Endothelial cell of umbilical vein (primary cell): ENCODE measurements at regions not wholly inside any gene's neighbourhood (a gene's known extent, or its start where the extent isn't known, plus 50 kb on each side); places are given as distances from the start of the nearest gene placed in this dataset.

Experiments
- BruUV-seq: library from RNA; stranded (reverse); fragments of 400-500 nt; replicated peaks from 2 replicates; lab custom pipeline; 2021; lab: Mats Ljungman, UMichigan
- CTCF ChIA-PET: fragments of 300-600, 350-600 bp; sonication (Branson Sonifier 250); formaldehyde crosslinking; loops from one replicate; lab custom pipeline; 2021; ENCODE audit warnings: antibody characterized with exemption, inconsistent platforms; lab: Charles Lee
- POLR2A ChIA-PET: fragments of 300-600, 350-600 bp; sonication (Branson Sonifier 250); formaldehyde crosslinking; loops from one replicate; lab custom pipeline; 2021; ENCODE audit warnings: antibody characterized with exemption, inconsistent platforms; lab: Charles Lee
- DNase-seq: peaks from one replicate; pipeline ENCODE4 v3.0.0-alpha.2; 2011; ENCODE audit warnings: low read depth, low spot score
- FAIRE-seq: peaks from 2 replicates; lab custom pipeline; 2011; peaks lifted over from hg19 to GRCh38; lab: Jason Lieb, UNC
- H2AFZ ChIP-seq: 2 replicates; pipeline ENCODE4 v1.6.0; 2012; ENCODE audit warnings: low read depth, low read length, control low read depth, inconsistent platforms
- H3K27ac ChIP-seq: 2 replicates; pipeline ENCODE4 v1.5.1; 2011; ENCODE audit warnings: low read depth, mild to moderate bottlenecking, control low read depth, low read length, moderate library complexity; ENCODE audit not compliant: insufficient read depth
- H3K27me3 ChIP-seq, 2 experiments: 2 replicates each; pipeline versions ENCODE4 v1.6.0 to v1.6.1; 2011; ENCODE audit warnings: low read length in 2 of 2, mixed read lengths in 1 of 2; ENCODE audit not compliant: control insufficient read depth in 2 of 2, insufficient read depth in 2 of 2
- H3K36me3 ChIP-seq, 2 experiments: 2 replicates in 1 of 2; 3 replicates in 1 of 2; pipeline ENCODE4 v1.5.1; 2011; ENCODE audit warnings: low read length in 2 of 2, mild to moderate bottlenecking in 1 of 2, moderate library complexity in 1 of 2; ENCODE audit not compliant: control insufficient read depth in 2 of 2, insufficient read depth in 2 of 2; ENCODE audit errors: extremely low read depth in 1 of 2
- H3K4me1 ChIP-seq: 3 replicates; pipeline ENCODE4 v1.5.1; 2011; ENCODE audit warnings: mild to moderate bottlenecking, low read length; ENCODE audit not compliant: control insufficient read depth, insufficient read depth; ENCODE audit errors: extremely low read depth
- H3K4me2 ChIP-seq: 2 replicates; pipeline ENCODE4 v1.6.1; 2011; ENCODE audit warnings: low read length, control low read depth, mixed read lengths; ENCODE audit not compliant: insufficient read depth
- H3K4me3 ChIP-seq, 3 experiments: fragments of 200-600 bp in 1 of 3; sonication (generic), shearing (Covaris generic) in 1 of 3; replicated peaks in 1 of 3; 2 replicates each; pipeline ENCODE4 v1.5.1; 2011 to 2016; ENCODE audit warnings: control low read depth in 3 of 3, low read length in 3 of 3, mild to moderate bottlenecking in 2 of 3, inconsistent platforms in 1 of 3, low read depth in 1 of 3, moderate library complexity in 1 of 3; ENCODE audit not compliant: insufficient read depth in 1 of 3
- H3K79me2 ChIP-seq: 2 replicates; pipeline ENCODE4 v1.6.0; 2012; ENCODE audit warnings: low read length, inconsistent platforms; ENCODE audit not compliant: control insufficient read depth, insufficient read depth
- H3K9ac ChIP-seq: replicated peaks from 2 replicates; pipeline ENCODE3; 2011; ENCODE audit warnings: low read length, control low read depth; ENCODE audit not compliant: insufficient read depth; ENCODE audit errors: extremely low read depth
- H3K9me1 ChIP-seq: replicated peaks from 3 replicates; pipeline ENCODE4 v1.6.0; 2011; ENCODE audit warnings: mild to moderate bottlenecking, low read length; ENCODE audit not compliant: control insufficient read depth, insufficient read depth; ENCODE audit errors: extremely low read depth
- H3K9me3 ChIP-seq: replicated peaks from 2 replicates; pipeline ENCODE4 v1.5.1; 2012; ENCODE audit warnings: low read length, inconsistent platforms; ENCODE audit not compliant: control insufficient read depth, insufficient read depth
- H4K20me1 ChIP-seq: replicated peaks from 2 replicates; pipeline ENCODE3; 2011; ENCODE audit warnings: mild to moderate bottlenecking, low read length; ENCODE audit not compliant: control insufficient read depth, insufficient read depth; ENCODE audit errors: extremely low read depth
- CTCF ChIP-seq, 2 donors: IDR thresholded peaks; 1 replicate in 1 of 2; 2 replicates in 1 of 2; pipeline ENCODE4 v1.5.1; 2011; ENCODE audit warnings: low read length in 2 of 2, mild to moderate bottlenecking in 2 of 2, moderate library complexity in 2 of 2, control low read depth in 1 of 2, inconsistent platforms in 1 of 2, low read depth in 1 of 2; ENCODE audit not compliant: insufficient read depth in 1 of 2; ENCODE audit errors: extremely low read depth in 1 of 2
- EZH2 ChIP-seq: IDR thresholded peaks from 2 replicates; pipeline ENCODE4 v1.6.1; 2012; ENCODE audit warnings: borderline replicate concordance, low read depth, mild to moderate bottlenecking, moderate library complexity, low read length, inconsistent platforms; ENCODE audit not compliant: severe bottlenecking
- FOS ChIP-seq: IDR thresholded peaks from 2 replicates; pipeline ENCODE4 v1.6.1; 2011; ENCODE audit warnings: mild to moderate bottlenecking, low read length, moderate library complexity, borderline replicate concordance; ENCODE audit not compliant: insufficient read depth
- GATA2 ChIP-seq: IDR thresholded peaks from 2 replicates; pipeline ENCODE4 v1.7.0; 2011; ENCODE audit warnings: low read depth, mild to moderate bottlenecking, moderate library complexity, mixed read lengths, low read length; ENCODE audit not compliant: insufficient read length, insufficient read depth
- JUN ChIP-seq: IDR thresholded peaks from 2 replicates; pipeline ENCODE4 v1.6.1; 2011; ENCODE audit warnings: borderline replicate concordance, low read depth; ENCODE audit not compliant: insufficient read length, insufficient read depth
- MAX ChIP-seq: IDR thresholded peaks from 2 replicates; pipeline ENCODE4 v1.6.1; 2011; ENCODE audit not compliant: insufficient read depth, insufficient read length
- MYC ChIP-seq: IDR thresholded peaks from one replicate; pipeline ENCODE4 v1.6.1; 2011; ENCODE audit warnings: mild to moderate bottlenecking, low read depth, low read length
- POLR2A ChIP-seq: IDR thresholded peaks from 2 replicates; pipeline ENCODE4 v1.6.1; 2012; ENCODE audit warnings: low read depth, mild to moderate bottlenecking, control low read depth, low read length
- POLR2AphosphoS5 ChIP-seq: IDR thresholded peaks from 2 replicates; pipeline ENCODE4 v1.6.1; 2012; ENCODE audit warnings: low read depth, mild to moderate bottlenecking, control low read depth, low read length, moderate library complexity; ENCODE audit not compliant: insufficient read depth
- dilution Hi-C: fragments of 300-500 bp; cut with MboI; formaldehyde crosslinking; loops from one replicate; pipeline ENCODE4 v1.15.0; 2019; ENCODE audit warnings: low sequenced_read_pairs; ENCODE audit not compliant: extremely low pct_ligation_motif_present
- intact Hi-C: fragments of 100-400 bp; cut with micrococcal nuclease; formaldehyde crosslinking; loops from one replicate; pipeline ENCODE4 v1.10.0; 2022

GRCh38 chr18:77676910-77677309, 427.3 kb downstream of the GALR1 start:
- Histone ChIP-seq H2AFZ (no peak overlapping the region), H3K27me3 (no peaks in the 10 kb centered on the region), H3K9me1 (no peaks in the 10 kb centered on the region), H4K20me1 (no peaks in the 10 kb centered on the region), H3K9me3 (peaks cover 1% of the 10 kb centered on the region), H3K9ac (no peak overlapping the region), H3K79me2 (no peaks in the 10 kb centered on the region), H3K4me2 (no peak overlapping the region), H3K4me3 (no peak overlapping the region), H3K36me3 (no peaks in the 10 kb centered on the region), H3K4me1 (no peaks in the 10 kb centered on the region), H3K27ac (no peak overlapping the region)
- intact Hi-C loops (no loop called here), dilution Hi-C loops (no loop called here)
- TF ChIP-seq FOS (no peak), POLR2A (no peak), GATA2 (no peak), EZH2 (no peak), CTCF (IDR thresholded peaks at IDR 0.05; ENCODE audit: extremely low read depth in 1 of 2, insufficient read depth in 1 of 2, low read depth in 1 of 2, low read length in 2 of 2) (no peak), MYC (no peak), POLR2AphosphoS5 (no peak), MAX (no peak), JUN (no peak)
- DNase-seq (no peak), FAIRE-seq (no peak)
- no TSS peak for BruUV-seq
- POLR2A ChIA-PET, result no interaction called here
- CTCF ChIA-PET, result interaction anchor here (1.2 kb wide), 1 partner anchor 11 kb away, joined by 3 read pairs; no protein-coding TSS in a partner anchor
